PFSK-1 (cell line): ENCODE measurements at regions not wholly inside any gene's neighbourhood (a gene's known extent, or its start where the extent isn't known, plus 50 kb on each side); places are given as distances from the start of the nearest gene placed in this dataset.

Source experiments
- POLR2AphosphoS5 ChIP-seq: IDR thresholded peaks from 2 replicates; pipeline ENCODE4 v1.6.1; 2012; ENCODE audit warnings: low read depth, mild to moderate bottlenecking, control low read depth, low read length, moderate library complexity
- REST ChIP-seq, 2 experiments: IDR thresholded peaks; 2 replicates each; pipeline versions ENCODE4 v1.6.1 to v1.8.0; 2011 to 2012; ENCODE audit warnings: low read depth in 2 of 2, low read length in 2 of 2, control low read depth in 1 of 2, inconsistent platforms in 1 of 2, mild to moderate bottlenecking in 1 of 2, moderate library complexity in 1 of 2; ENCODE audit not compliant: insufficient read depth in 1 of 2
- SIN3A ChIP-seq: IDR thresholded peaks from 2 replicates; pipeline ENCODE4 v1.6.1; 2012; ENCODE audit warnings: mild to moderate bottlenecking, low read length, moderate library complexity, borderline replicate concordance; ENCODE audit not compliant: insufficient read depth

GRCh38 chr11:33620423-33621171, 80.0 kb downstream of the C11orf91 start:
- TF ChIP-seq POLR2AphosphoS5 (no peak), REST (IDR thresholded peaks at IDR 0.05; ENCODE audit: insufficient read depth in 1 of 2, low read depth in 2 of 2, low read length in 2 of 2) (no peak), SIN3A (no peak)
